Fibroblast of lung (primary cell): ENCODE measurements at regions not wholly inside any gene's neighbourhood (a gene's known extent, or its start where the extent isn't known, plus 50 kb on each side); places are given as distances from the start of the nearest gene placed in this dataset.

Experiments used
- DNase-seq, 2 donors: peaks; one replicate each; pipeline versions ENCODE4 v3.0.0 to v3.0.0-alpha.2; 2010; ENCODE audit warnings: low read depth in 2 of 2
- H2AFZ ChIP-seq: 2 replicates; pipeline ENCODE4 v1.5.1; 2012; ENCODE audit warnings: low read length, control low read depth, inconsistent platforms
- H3K27ac ChIP-seq: 2 replicates; pipeline ENCODE4 v1.5.1; 2011; ENCODE audit warnings: low read length, control low read depth; ENCODE audit not compliant: insufficient read depth
- H3K27me3 ChIP-seq: 2 replicates; pipeline ENCODE4 v1.5.1; 2011; ENCODE audit warnings: mild to moderate bottlenecking, low read length; ENCODE audit not compliant: control insufficient read depth, insufficient read depth
- H3K36me3 ChIP-seq: 2 replicates; pipeline ENCODE4 v1.5.1; 2011; ENCODE audit warnings: low read length; ENCODE audit not compliant: control insufficient read depth, insufficient read depth
- H3K4me1 ChIP-seq: 2 replicates; pipeline ENCODE4 v1.5.1; 2011; ENCODE audit warnings: low read length; ENCODE audit not compliant: control insufficient read depth, insufficient read depth; ENCODE audit errors: extremely low read depth
- H3K4me2 ChIP-seq: 2 replicates; pipeline ENCODE4 v1.5.1; 2011; ENCODE audit warnings: low read length, control low read depth; ENCODE audit not compliant: insufficient read depth; ENCODE audit errors: extremely low read depth
- H3K4me3 ChIP-seq, 4 experiments: fragments of 200-600 bp in 1 of 4; sonication (generic) in 1 of 4; replicated peaks in 1 of 4; 2 replicates each; pipeline ENCODE4 v1.5.1; 2011 to 2016; ENCODE audit warnings: low read length in 4 of 4, low read depth in 3 of 4, mild to moderate bottlenecking in 3 of 4, control low read depth in 2 of 4, inconsistent platforms in 1 of 4, mixed read lengths in 1 of 4; ENCODE audit not compliant: insufficient read depth in 1 of 4; ENCODE audit errors: control extremely low read depth in 1 of 4
- H3K79me2 ChIP-seq: 2 replicates; pipeline ENCODE4 v1.5.1; 2012; ENCODE audit warnings: mild to moderate bottlenecking, low read length, inconsistent platforms; ENCODE audit not compliant: control insufficient read depth, insufficient read depth
- H3K9ac ChIP-seq: 2 replicates; pipeline ENCODE4 v1.5.1; 2011; ENCODE audit warnings: mild to moderate bottlenecking, low read length, control low read depth; ENCODE audit not compliant: insufficient read depth
- H3K9me3 ChIP-seq: 2 replicates; pipeline ENCODE4 v1.5.1; 2012; ENCODE audit warnings: low read depth, low read length; ENCODE audit not compliant: control insufficient read depth, insufficient read depth
- H4K20me1 ChIP-seq: 2 replicates; pipeline ENCODE4 v1.5.1; 2011; ENCODE audit warnings: low read length; ENCODE audit not compliant: control insufficient read depth, insufficient read depth; ENCODE audit errors: extremely low read depth
- CTCF ChIP-seq, 2 donors: IDR thresholded peaks in 1 of 2; conservative IDR thresholded peaks in 1 of 2; 1 replicate in 1 of 2; 2 replicates in 1 of 2; pipeline ENCODE4 v1.5.1; 2011 to 2012; ENCODE audit warnings: low read length in 2 of 2, control low read depth in 1 of 2, inconsistent platforms in 1 of 2, low read depth in 1 of 2, mild to moderate bottlenecking in 1 of 2
- EZH2 ChIP-seq: IDR thresholded peaks from 2 replicates; pipeline ENCODE4 v1.5.1; 2012; ENCODE audit warnings: low read length, control low read depth, mild to moderate bottlenecking; ENCODE audit errors: missing control alignments

DNA sequence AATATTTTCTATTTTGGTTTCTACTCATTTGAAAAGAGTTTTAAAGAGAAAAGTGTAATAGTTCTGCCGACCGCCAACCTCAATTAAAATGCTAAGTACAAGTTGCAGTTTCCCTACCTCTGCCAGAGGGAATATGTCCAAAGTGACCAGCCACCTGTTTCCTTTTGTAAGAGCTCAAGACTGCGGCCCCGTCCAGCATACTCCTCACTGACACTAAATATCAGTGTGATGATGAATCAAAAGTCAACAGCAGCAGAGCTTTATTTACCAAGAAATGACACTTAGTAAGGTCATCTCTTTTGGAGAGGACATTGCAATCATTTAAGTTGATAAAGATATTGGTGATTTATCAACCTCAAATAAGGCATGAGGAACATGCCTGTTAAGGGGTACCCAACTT lies 57.4 kb upstream of the NRIP1 start:
- peak in 1 of 2 donors; percentile 3 for DNase-seq
- Histone ChIP-seq H3K4me3 (no peak overlapping the region), H3K9ac (no peak overlapping the region), H4K20me1 (no peaks in the 10 kb centered on the region), H3K4me2 (no peak overlapping the region), H2AFZ (no peak overlapping the region), H3K9me3 (no peaks in the 10 kb centered on the region), H3K79me2 (no peaks in the 10 kb centered on the region), H3K4me1 (no peaks in the 10 kb centered on the region), H3K27ac (no peak overlapping the region), H3K27me3 (no peaks in the 10 kb centered on the region), H3K36me3 (no peaks in the 10 kb centered on the region)
- TF ChIP-seq EZH2 = no peak

GRCh38 chr21:15124731-15125130 lies 59.9 kb upstream of the NRIP1 start:
- no peaks in the 10 kb centered on the region for H3K9me3 ChIP-seq
- no peak overlapping the region for H2AFZ ChIP-seq
- H3K27me3 ChIP-seq = no peaks in the 10 kb centered on the region
- no peaks in the 10 kb centered on the region for H3K79me2 ChIP-seq
- no peaks in the 10 kb centered on the region for H4K20me1 ChIP-seq
- H3K36me3 ChIP-seq = no peaks in the 10 kb centered on the region
- no peak overlapping the region for H3K27ac ChIP-seq
- no peak overlapping the region for H3K9ac ChIP-seq
- H3K4me3 ChIP-seq = no peak overlapping the region
- TF ChIP-seq CTCF (conservative IDR thresholded peaks at IDR 0.05 in 1 of 2, IDR thresholded peaks at IDR 0.05 in 1 of 2; ENCODE audit: low read depth in 1 of 2, low read length in 2 of 2) = no peak
- TF ChIP-seq EZH2 = no peak
- DNase-seq = no peak
- no peaks in the 10 kb centered on the region for H3K4me1 ChIP-seq
- H3K4me2 ChIP-seq = no peak overlapping the region

GRCh38 chr21:15126948-15127347 lies 62.1 kb upstream of the NRIP1 start:
- TF ChIP-seq EZH2 (no peak), CTCF (conservative IDR thresholded peaks at IDR 0.05 in 1 of 2, IDR thresholded peaks at IDR 0.05 in 1 of 2; ENCODE audit: low read depth in 1 of 2, low read length in 2 of 2) (no peak)
- H3K79me2 ChIP-seq = no peaks in the 10 kb centered on the region
- no peak overlapping the region for H3K9ac ChIP-seq
- no peaks in the 10 kb centered on the region for H3K4me1 ChIP-seq
- H3K4me3 ChIP-seq = no peak overlapping the region
- H3K27me3 ChIP-seq = no peaks in the 10 kb centered on the region
- H3K36me3 ChIP-seq = no peaks in the 10 kb centered on the region
- H3K9me3 ChIP-seq = no peaks in the 10 kb centered on the region
- no peak overlapping the region for H2AFZ ChIP-seq
- H3K27ac ChIP-seq = no peak overlapping the region
- H3K4me2 ChIP-seq = no peak overlapping the region
- H4K20me1 ChIP-seq = no peaks in the 10 kb centered on the region
- DNase-seq = no peak
